ENCODE measurements at regions not wholly inside any gene's neighbourhood (a gene's known extent, or its start where the extent isn't known, plus 50 kb on each side); places are given as distances from the start of the nearest gene placed in this dataset.

GRCh38 chr18:56089612-56090258 is 501.7 kb upstream of the TCF4 start:
- no peak for TF ChIP-seq CTCF (IDR thresholded peaks at IDR 0.05)
- TF ChIP-seq POLR2A (IDR thresholded peaks at IDR 0.05), result no peak
- TF ChIP-seq POLR2AphosphoS5 (IDR thresholded peaks at IDR 0.05), result no peak

Data from prostate gland (tissue), 2 donors.